DND-41 (cell line): ENCODE measurements at regions not wholly inside any gene's neighbourhood (a gene's known extent, or its start where the extent isn't known, plus 50 kb on each side); places are given as distances from the start of the nearest gene placed in this dataset.

Experiments used
- CTCF ChIP-seq: IDR thresholded peaks from 2 replicates; pipeline ENCODE4 v1.5.1; 2012; ENCODE audit warnings: borderline replicate concordance, low read length, moderate library complexity, mild to moderate bottlenecking; ENCODE audit not compliant: poor library complexity, severe bottlenecking; ENCODE audit errors: extremely low read depth
- EZH2 ChIP-seq: IDR thresholded peaks from 3 replicates; pipeline ENCODE4 v1.6.1; 2012; ENCODE audit warnings: borderline replicate concordance, low read depth, mild to moderate bottlenecking, moderate library complexity, low read length, inconsistent platforms; ENCODE audit not compliant: severe bottlenecking

- TF ChIP-seq CTCF (no peak), EZH2 (no peak)
Observed at GRCh38 chr12:78442454-78442801, 422.1 kb upstream of the SYT1 start.
